Aorta (tissue), 5 donors: ENCODE measurements at regions not wholly inside any gene's neighbourhood (a gene's known extent, or its start where the extent isn't known, plus 50 kb on each side); places are given as distances from the start of the nearest gene placed in this dataset.
A peak's percentile ranks its signal among the peaks of the same experiment; 100 is the strongest.

Source experiments
- ATAC-seq: fragments of 200-7000 bp; cut with Tn5 transposase; one replicate; pipeline ENCODE4 v1.9.1; 2022; ENCODE audit warnings: moderate library complexity; ENCODE audit not compliant: low FRiP score
- DNase-seq, 2 donors: peaks; one replicate each; pipeline ENCODE4 v3.0.0-alpha.2; 2020
- H3K27ac ChIP-seq, 2 donors: one replicate each; pipeline ENCODE4 v1.5.1; 2013; ENCODE audit warnings: low read length in 2 of 2, mild to moderate bottlenecking in 2 of 2, moderate library complexity in 2 of 2, control low read depth in 1 of 2, inconsistent platforms in 1 of 2, low read depth in 1 of 2
- H3K27me3 ChIP-seq, 2 donors: one replicate each; pipeline ENCODE4 v1.6.1; 2013; ENCODE audit warnings: control low read depth in 1 of 2, low read length in 1 of 2, mild to moderate bottlenecking in 1 of 2, moderate library complexity in 1 of 2; ENCODE audit not compliant: insufficient read depth in 2 of 2, control insufficient read depth in 1 of 2
- H3K36me3 ChIP-seq, 2 donors: one replicate each; pipeline ENCODE4 v1.6.1; 2013; ENCODE audit warnings: control low read depth in 1 of 2, low read length in 1 of 2, mild to moderate bottlenecking in 1 of 2; ENCODE audit not compliant: insufficient read depth in 2 of 2, control insufficient read depth in 1 of 2
- H3K4me1 ChIP-seq, 2 donors: one replicate each; pipeline ENCODE4 v1.6.1; 2013; ENCODE audit warnings: low read length in 2 of 2, control low read depth in 1 of 2, mild to moderate bottlenecking in 1 of 2, moderate library complexity in 1 of 2; ENCODE audit not compliant: insufficient read depth in 2 of 2, control insufficient read depth in 1 of 2
- H3K4me3 ChIP-seq, 2 donors: one replicate each; pipeline ENCODE4 v1.5.1; 2013; ENCODE audit warnings: low read length in 2 of 2, control low read depth in 1 of 2, mild to moderate bottlenecking in 1 of 2
- H3K9me3 ChIP-seq: one replicate; pipeline ENCODE4 v1.6.1; 2013; ENCODE audit warnings: mild to moderate bottlenecking, low read length; ENCODE audit not compliant: control insufficient read depth
- WGBS, 2 donors: extraction: QIAGEN DNeasy Blood & Tissue Kit; methylation state at CpG; one replicate each; pipeline ENCODE4 v1.1.7; 2013; 5-methylcytosine and 5-hydroxymethylcytosine counted together
- intact Hi-C, 2 donors: fragments of 100-400 bp; cut with DNase I; formaldehyde crosslinking; loops; one replicate each; pipeline versions ENCODE4 v1.14.2 to v1.15.0; 2022
- donor health status: healthy with polysubstance abuse.
- donor health status: Bipolar disorder and iron deficiency.
- donor health status: DM: no; HTN: no; CAD: no.
- donor health status: DM: no; HTN: no; CAD: no.
- donor health status: DM: yes; HTN: yes; CAD: no.

DNA sequence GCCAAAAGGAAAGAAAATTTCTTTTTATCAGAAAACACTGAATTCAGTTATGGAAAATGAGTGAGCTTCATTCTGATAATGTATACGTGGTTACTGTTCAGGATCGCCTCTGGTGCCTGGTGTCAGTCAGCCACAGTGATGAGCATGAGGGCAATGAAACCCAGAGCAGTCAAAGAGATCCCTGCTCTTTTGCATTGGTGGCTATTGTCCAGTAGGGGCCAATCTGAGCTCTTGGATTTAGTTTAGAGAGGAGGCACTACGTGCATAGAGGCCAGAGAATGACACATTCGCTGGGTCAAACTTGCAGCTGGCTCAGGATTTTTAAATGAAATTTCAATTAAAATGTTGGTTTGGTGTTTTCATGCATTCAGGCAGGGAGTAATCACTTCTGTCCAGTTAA is 522.9 kb downstream of the TMEM182 start:
- 61% methylated on average over 4 of the region's 4 CpGs for WGBS, 2 donors
- intact Hi-C loops: no loop called here

DNA sequence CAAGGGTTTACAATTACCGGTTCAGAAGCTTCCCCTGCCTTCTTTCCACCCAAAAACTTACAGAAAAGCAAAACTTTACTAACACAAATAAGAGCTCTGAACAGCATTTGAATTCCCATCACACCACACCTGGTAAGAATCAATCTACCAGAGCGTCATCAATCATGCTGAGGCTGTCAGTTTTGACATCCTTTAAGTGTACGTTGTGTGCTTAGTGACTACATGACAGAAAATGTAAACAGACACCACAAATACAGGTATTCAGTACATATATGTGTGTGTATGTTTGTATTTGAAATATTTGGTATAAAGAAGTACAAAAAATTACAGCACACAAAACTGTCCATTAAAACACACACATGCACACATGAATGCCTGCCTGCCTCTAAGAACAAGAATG is 523.5 kb downstream of the TMEM182 start:
- 59% methylated on average over 3 of the region's 3 CpGs for WGBS, 2 donors
- Histone ChIP-seq H3K4me1 (no peaks in the 10 kb centered on the region), H3K36me3 (no peaks in the 10 kb centered on the region), H3K9me3 (no peaks in the 10 kb centered on the region), H3K27me3 (no peaks in the 10 kb centered on the region), H3K4me3 (no peak overlapping the region), H3K27ac (no peak overlapping the region)
- no peak for ATAC-seq
- intact Hi-C loops: no loop called here
- DNase-seq: no peak

More for the DNA sequence above, 522.9 kb downstream of the TMEM182 start:
- H3K27ac ChIP-seq: no peak overlapping the region
- ATAC-seq (no peak), DNase-seq (no peak)
- no peak overlapping the region for H3K4me3 ChIP-seq
- no peaks in the 10 kb centered on the region for H3K4me1 ChIP-seq
- H3K9me3 ChIP-seq: no peaks in the 10 kb centered on the region
- H3K27me3 ChIP-seq: no peaks in the 10 kb centered on the region
- H3K36me3 ChIP-seq: no peaks in the 10 kb centered on the region

DNA sequence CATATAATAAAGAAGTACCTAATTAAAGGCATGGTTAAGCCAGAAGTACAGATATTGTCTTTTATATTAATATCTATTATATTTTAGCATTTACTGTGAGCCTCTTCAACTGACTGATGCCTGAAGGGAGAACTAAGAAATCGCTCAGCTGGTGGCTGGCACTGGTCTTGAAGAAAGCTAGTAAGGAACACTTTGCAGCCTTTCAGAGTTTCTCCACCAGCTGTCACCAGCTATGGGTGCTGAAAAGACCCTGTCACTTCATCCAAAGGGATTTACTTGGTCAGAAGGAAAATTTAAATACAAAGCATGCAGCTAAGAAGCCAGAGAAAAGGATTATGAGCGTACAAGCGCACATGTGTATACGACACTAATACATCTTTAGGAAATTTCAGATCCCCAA is 525.9 kb downstream of the TMEM182 start:
- intact Hi-C loops: no loop called here
- Histone ChIP-seq H3K27me3 (no peaks in the 10 kb centered on the region), H3K27ac (no peak overlapping the region), H3K9me3 (no peaks in the 10 kb centered on the region), H3K4me1 (no peaks in the 10 kb centered on the region), H3K36me3 (no peaks in the 10 kb centered on the region), H3K4me3 (no peak overlapping the region)
- 85 to 87% methylated on average over 4 of the region's 4 CpGs for WGBS, 2 donors
- no peak for ATAC-seq
- DNase-seq: no peak

DNA sequence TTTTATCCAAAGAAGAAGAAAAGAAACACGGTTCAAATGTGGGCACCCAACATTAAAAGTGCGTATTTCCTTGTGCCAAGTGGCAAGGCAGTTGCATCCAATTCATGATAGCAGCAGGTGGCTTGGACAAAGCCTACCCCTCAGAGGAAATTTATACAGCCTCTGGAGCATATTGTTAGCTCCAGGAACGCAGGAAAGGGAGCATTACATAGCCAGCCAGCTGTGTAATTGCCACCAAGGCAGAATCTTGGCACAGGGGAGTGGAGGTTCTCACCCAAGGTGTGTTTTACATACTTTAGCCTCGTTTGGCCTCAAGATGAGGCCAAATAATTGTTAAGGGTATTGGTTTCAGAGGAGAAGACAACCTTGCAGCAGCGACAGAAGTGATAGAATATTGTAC is 526.9 kb downstream of the TMEM182 start:
- Histone ChIP-seq H3K27me3 (no peaks in the 10 kb centered on the region), H3K36me3 (no peaks in the 10 kb centered on the region), H3K27ac (no peak overlapping the region), H3K4me3 (no peak overlapping the region), H3K4me1 (no peaks in the 10 kb centered on the region), H3K9me3 (no peaks in the 10 kb centered on the region)
- WGBS, 2 donors: 52 to 61% methylated on average over 5 of the region's 5 CpGs
- intact Hi-C loops: no loop called here
- DNase-seq (no peak), ATAC-seq (no peak)

DNA sequence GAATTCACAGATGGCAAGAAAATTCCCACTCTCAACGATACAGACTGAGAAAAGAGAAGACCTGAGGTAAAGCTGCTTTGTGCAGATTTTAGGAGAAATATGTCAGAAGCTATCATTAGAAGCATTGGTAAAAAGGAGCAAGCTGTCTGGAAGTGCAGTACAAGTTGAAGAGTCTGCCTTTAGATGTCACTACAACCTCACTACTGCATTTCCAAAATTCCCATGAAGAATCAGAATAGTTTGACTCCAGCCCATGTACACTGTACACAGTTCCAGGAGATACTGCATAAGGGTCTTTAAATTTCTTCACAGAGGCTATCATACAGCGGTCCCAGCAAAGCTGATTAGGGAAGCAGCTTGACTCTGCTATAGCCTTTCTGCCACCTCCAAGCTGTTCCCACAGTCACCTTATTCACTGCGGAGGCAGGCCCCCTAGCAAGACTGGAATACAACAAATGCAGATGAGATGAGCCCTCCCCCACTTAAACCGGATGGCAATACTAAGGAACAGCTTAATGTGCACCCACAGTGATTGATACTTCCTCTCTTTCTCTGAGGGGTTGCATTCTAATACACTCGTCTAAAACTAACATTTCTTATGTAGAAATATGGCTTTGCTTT is 527.4 kb downstream of the TMEM182 start:
- no peak overlapping the region for H3K4me3 ChIP-seq
- ATAC-seq: no peak

DNA sequence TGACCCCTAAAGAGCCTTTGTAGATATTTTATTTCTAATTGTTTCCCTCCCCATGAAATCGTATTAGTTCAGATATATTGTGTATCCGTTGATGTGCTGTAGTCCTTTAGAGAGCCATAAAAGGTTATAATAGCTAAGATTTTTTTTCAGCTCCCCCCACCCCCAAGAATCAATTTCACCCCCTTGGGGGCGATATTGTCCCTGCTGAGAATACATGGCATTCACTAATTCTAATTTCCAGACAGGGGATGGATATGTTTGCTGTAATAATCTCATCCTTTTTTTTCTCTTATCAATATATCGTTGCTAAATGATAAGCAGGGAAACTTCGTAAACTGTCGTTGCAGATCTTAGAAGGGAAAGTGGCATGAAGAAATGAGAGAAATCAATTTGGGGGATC is 530.7 kb downstream of the TMEM182 start:
- 60 to 61% methylated on average over 6 of the region's 6 CpGs for WGBS, 2 donors
- Histone ChIP-seq H3K4me3 (no peak overlapping the region), H3K27ac (no peak overlapping the region), H3K9me3 (no peaks in the 10 kb centered on the region), H3K27me3 (no peaks in the 10 kb centered on the region), H3K4me1 (no peaks in the 10 kb centered on the region), H3K36me3 (no peaks in the 10 kb centered on the region)
- intact Hi-C loops: no loop called here
- DNase-seq (no peak), ATAC-seq (no peak)

More for the DNA sequence above, 527.4 kb downstream of the TMEM182 start:
- no peak for DNase-seq
- Histone ChIP-seq H3K9me3 (no peaks in the 10 kb centered on the region), H3K36me3 (no peaks in the 10 kb centered on the region), H3K27ac (no peak overlapping the region), H3K27me3 (no peaks in the 10 kb centered on the region), H3K4me1 (no peaks in the 10 kb centered on the region)
- WGBS, 2 donors: 29 to 31% methylated on average over 5 of the region's 5 CpGs
- intact Hi-C loops: no loop called here

DNA sequence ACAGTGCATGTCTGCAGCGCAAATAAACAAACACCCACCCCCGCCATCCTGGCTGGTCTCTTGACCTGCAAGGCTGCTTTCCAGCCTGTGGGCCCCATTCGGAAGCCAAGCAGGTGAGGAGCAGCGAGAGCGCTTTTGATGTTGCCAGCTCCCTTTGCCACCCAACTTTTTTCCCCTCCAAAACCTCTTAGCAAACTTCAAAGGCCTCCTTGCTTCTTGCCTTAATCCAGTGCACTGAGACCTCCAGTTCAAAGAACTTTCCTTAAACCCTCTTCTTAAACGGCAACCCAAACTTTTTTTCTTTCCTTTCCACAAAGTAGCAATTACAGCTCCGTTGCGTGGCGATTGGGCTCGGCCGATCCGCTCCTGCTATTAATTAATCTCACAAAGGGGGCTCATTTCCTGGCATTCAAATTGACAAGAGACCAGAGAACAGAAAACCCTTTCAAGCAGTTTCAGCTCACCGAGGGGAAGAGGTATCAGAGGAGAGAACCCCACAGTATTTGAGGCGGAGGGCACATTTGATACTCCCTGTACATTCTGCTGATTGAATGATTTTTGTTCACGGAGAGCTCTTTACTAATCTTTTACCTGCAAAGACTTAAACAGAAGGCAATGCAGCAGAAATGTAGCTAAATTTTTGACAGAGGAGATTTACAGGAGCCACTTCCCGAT is 531.4 kb downstream of the TMEM182 start:
- H3K27me3 ChIP-seq: no peaks in the 10 kb centered on the region
- 16 to 24% methylated on average over 16 of the region's 16 CpGs for WGBS, 2 donors
- no peaks in the 10 kb centered on the region for H3K4me1 ChIP-seq
- DNase-seq (no peak), ATAC-seq (peak; percentile 36)
- H3K4me3 ChIP-seq: no peak overlapping the region
- intact Hi-C loops: no loop called here
- no peak overlapping the region for H3K27ac ChIP-seq
- H3K36me3 ChIP-seq: no peaks in the 10 kb centered on the region
- no peaks in the 10 kb centered on the region for H3K9me3 ChIP-seq

DNA sequence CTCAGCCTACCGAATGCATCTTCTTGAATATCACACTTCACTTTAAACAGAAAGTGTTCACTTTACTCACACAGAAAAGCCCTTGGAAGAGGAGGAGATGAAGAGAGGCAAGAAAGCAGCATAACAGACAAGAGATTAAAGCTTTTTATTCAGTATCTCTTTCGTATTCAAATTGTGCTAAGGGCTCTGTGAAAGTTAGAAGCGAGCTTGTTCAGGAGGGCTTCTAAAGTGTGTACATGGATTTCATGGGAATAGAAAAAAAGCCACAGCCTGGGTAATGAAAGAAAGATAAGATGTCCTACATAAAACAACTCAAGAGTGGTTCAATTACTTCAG is 531.9 kb downstream of the TMEM182 start:
- DNase-seq (no peak), ATAC-seq (no peak)
- Histone ChIP-seq H3K27ac (no peak overlapping the region), H3K4me3 (no peak overlapping the region), H3K4me1 (no peaks in the 10 kb centered on the region), H3K36me3 (no peaks in the 10 kb centered on the region), H3K27me3 (no peaks in the 10 kb centered on the region), H3K9me3 (no peaks in the 10 kb centered on the region)
- intact Hi-C loops: no loop called here
- WGBS, 2 donors: 27 to 33% methylated on average over 3 of the region's 3 CpGs

DNA sequence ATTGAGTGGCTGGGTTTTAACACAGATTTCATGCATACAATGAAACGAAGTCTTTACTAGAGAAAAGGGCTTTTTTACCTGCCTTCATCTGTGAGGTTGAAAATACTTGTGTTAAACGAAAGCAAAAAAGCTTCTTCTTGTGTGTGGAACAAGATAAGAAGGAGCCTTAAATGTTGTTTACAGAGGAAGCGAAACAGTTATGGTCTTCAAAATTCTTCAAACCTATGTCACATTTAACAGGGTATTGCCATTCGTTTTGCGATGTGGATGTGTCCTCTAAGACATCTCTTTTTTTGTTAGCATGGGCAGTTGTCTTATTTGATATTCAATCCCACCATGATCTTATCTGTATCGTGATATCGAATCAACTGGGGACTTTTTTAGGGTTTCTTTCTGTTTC is 532.6 kb downstream of the TMEM182 start:
- WGBS, 2 donors: 63 to 71% methylated on average over 7 of the region's 7 CpGs
- DNase-seq: no peak
- no peaks in the 10 kb centered on the region for H3K27me3 ChIP-seq
- no peak for ATAC-seq
- H3K4me3 ChIP-seq: no peak overlapping the region
- no peaks in the 10 kb centered on the region for H3K4me1 ChIP-seq
- H3K9me3 ChIP-seq: no peaks in the 10 kb centered on the region
- intact Hi-C loops: no loop called here
- no peaks in the 10 kb centered on the region for H3K36me3 ChIP-seq
- no peak overlapping the region for H3K27ac ChIP-seq
